DMS153 treated with DMSO at 0.1 percent for 48 hours (cell line): ENCODE measurements at regions not wholly inside any gene's neighbourhood (a gene's known extent, or its start where the extent isn't known, plus 50 kb on each side); places are given as distances from the start of the nearest gene placed in this dataset.
"Not testable (repeated sequence)": the region's sequence is repeated elsewhere in the genome, so short reads cannot be mapped to it uniquely, and the experiment has no call there.

ENCODE experiments used
- DNase-seq: peaks from one replicate; lab custom pipeline; 2025; ENCODE audit not compliant: unreplicated experiment; lab: John Stamatoyannopoulos, UW

DNA sequence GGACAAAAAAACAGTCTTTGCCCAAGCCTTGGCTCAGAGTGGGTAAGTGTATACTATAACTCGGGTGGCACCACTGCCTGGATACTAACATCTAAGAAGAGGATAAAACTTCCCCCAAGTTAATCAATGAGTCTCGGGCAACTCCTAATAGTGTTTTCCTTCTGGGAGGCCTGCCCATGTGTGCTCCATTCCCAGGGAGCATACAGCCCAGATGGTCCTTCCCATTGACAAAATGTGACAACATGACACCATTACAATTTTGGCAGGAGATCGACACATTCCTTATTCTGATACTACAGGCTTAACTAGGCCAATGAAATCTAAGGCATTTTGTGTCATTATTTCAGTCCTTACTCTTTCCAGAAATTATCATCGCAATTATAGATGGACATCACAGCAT lies 52.7 kb upstream of the CRIM1 start:
- DNase-seq = no peak

DNA sequence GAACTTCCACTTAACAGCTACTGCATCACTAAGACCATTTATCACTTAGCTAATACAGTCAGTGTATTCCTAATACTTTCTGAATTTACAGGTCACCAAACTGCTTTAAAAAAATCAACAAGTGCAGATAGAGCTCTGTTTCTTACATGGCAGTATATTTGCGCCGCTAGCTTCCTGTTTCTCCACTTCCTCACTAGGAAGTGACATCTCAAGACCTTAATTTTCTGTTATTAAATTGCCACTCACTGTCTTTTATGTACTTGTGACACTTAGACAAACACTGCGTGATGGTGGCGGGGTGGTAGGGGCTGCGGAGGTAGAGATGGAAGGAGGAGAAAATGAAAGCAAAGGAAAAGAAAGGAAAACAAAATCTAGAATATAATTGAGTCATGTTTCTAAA lies 53.7 kb upstream of the CRIM1 start:
- no peak for DNase-seq

DNA sequence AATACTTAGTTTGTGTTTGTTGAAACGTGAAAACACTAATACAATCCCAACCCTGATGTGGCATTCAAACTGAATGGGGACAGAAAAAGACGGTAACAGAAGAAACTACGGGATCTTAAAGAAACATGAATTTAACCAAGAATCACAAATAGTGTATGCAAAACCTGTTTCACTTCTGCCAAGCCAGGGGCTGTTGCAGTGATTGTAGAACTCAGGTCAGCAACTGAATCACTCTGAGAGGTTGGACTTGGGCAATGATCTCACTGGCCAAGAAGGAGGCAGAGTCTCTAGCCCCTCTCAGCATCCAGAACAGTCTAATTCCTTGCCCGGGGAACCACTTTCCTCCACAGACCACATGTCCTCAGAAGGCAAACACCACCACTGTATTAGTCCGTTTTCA lies 54.9 kb upstream of the CRIM1 start:
- no peak for DNase-seq

DNA sequence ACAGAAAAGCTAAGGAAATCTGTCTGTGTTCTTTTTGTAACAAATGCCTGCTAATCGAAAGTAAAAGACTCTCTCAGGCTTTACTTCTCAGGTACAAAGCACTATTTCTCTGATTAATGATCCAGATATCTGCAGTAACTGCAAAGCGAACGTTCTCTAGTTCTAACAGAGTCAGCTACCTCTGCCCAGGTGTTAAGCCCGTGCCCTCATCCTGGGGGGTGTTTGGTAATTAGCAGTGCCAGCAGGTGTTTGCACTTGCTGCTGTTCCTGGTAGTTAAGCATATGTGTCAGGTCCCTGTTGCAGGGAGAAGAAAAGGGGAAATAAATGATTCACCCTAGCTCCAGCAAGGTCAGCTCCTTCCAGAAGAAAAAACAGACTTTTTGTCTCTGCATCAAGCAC lies 58.8 kb upstream of the CRIM1 start:
- no peak for DNase-seq

DNA sequence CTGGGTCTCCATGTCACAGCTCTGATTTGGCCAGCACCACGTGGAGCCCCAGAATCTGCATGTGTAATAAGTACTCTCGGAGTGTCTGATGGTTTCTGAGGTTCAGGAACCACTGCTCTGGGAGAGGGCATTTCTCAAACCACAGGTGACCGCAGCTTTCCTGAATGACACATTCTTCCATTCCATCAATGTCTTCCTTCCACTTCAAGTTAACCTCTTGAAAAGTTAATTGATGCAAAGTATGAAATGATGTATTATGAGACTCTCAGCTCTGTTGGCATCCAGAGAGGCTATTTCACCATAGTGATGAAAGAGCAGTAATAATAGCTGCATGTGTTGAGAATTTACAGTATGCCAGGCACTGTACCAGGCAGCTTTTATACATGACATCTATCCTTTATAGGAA lies 61.3 kb upstream of the CRIM1 start:
- DNase-seq = no peak

DNA sequence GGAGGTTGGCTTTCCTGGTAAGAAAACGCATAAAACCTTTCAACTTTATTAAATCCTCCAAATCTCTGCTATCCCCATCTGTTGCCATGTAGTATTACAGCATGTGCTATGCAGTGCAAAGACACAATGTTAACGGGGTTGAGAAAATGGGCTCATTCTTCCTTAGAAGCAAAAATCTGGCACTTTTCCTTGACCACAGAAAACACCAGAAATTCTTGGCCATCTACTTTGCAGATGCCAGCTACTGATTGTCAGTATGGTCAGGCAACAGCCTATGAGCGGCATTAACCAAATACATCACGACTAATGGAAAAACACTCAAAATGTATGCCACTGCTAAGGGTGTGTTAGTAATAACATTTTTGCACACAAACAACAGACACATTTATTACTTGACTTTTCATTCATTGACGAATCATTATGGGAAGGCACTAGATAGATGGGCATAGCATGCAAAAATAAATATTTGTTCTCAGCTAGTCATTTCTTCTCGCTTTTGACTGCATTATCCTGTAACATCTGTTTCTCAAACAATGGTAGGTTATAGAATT lies 65.2 kb upstream of the CRIM1 start:
- no peak for DNase-seq

DNA sequence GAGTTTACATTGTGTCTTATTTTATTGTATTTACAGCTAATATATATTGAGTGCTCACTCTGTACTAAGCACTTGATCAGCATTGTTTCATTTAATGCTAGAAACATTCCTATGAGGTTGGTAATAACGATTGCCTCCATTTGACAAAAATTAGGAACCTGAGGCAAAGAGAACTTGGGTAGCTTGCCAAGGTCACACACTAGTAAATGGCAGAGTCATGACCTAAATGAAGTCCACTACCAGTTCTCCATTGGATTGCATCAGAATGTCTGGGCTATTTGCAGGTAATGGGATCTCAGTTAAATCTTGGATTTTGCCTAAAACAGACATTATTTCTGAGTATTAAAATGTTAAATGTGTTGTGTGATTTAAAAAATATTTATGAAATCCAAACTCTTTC lies 65.8 kb upstream of the CRIM1 start:
- DNase-seq = no peak

DNA sequence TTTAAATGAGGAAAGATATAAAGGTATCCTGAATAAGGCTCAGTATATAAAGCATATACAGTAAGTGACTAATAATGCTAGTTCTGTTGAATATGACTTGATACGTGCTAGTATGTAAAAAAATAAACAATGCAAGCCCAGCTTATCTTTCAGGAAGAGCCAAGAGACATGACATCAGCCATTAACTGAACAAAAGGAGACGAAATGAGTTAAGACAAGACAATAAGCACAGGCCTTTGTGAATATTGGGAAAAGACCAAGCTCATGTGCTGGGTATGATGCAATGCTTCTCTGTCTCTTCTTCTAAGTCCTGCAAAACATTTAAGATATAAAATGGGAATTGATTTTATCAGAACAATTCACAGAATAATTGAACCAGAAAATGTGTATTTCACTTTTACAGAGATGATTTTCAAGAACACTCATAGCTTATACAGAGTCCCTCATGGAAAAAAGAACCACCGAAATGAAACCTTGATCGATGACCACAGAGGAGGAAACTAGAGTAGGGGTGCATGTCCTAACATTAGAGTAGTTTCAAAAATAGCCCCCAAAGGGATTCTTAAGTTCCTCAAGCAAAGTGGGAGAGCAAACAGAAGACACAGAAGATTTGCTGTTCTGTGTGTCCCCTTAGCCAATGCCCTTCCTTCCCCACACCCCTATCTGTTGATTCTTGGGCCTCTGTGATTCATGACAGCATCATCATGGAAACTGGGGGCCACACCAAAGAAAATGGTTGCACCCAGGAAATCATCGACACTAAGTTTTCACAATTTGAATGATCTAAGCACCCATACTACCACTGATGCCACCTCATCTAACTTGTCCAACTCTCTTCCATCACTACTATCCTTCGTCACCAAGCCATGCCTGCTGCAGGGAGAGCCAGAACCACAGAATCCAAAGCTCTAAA lies 68.0 kb upstream of the CRIM1 start:
- no peak for DNase-seq

DNA sequence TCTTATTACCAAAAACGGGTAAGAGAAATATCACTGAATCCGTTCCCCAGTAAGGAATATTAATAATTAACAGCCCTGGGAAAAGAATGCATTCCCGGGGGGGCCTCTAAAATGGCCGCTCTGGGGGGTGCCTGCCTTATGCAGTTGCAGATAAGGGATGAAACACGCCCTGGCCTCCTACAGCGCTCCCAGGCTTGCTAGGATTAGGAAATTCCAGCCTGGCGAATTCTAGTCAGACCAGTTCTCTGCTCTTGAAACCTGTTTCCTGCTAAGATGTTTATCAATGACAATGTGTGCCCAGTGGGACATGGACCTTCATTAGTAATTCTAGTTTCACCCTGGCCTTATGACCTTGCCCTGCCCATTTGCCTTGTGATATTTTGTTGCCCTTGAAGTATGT lies 76.1 kb upstream of the CRIM1 start:
- DNase-seq = not testable (repeated sequence)

DNA sequence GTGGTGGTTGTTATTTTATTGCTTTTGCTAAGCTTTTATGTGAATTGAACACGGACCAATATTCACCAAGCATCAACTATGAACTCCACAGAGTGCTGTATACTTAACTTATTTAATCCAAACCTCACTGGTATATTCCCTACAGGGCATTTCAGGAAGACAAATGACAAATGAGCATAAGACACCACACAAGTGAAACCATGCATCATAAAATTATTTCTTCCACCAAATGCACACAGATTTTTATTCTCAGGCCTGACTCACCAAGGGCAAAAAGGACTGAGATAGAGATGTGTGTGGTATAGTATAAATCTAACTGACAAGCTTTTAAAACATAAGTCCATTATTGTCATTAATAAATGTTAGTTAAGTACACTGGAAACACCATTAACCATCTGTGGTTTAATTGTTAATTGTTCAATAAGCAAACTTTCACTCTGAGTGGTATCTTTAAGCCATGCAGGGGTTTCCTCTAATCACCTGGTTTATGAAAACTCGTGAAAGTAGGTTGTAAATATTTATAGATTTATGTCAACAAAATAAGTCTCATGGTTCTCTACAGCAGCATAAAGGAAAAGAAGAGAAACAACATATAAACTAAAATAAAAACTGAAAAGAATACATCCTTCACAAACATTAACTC lies 77.6 kb upstream of the CRIM1 start:
- DNase-seq = no peak

DNA sequence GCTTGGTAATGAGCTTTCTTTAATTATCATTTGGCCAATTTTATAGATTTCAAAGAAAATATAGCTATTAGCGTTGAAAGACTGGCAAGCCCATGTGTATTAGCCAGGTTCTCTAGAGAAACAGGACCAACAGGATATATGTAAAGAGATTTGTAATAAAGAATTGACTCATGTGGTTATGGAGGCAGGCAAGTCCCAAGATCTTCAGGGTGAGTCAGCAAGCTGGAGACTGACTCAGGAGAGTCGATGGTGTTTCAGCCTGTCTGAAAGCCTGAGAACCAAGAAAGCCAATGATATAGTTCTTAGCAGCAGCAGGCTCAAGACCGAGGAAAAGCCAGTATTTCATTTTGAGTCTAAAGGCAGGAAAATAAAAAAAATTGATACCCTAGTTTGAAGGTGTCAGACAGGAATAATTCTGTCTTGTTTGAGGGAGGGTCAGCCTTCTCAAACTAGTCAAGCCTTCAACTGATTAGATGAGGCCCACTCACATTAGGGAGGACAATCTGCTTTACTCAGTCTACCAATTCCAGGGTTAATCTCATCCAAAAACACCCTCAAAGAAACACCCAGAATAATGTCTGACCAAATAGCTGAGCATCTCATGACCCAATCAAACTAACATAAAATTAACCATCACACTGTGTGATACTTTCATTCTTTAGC lies 78.3 kb upstream of the CRIM1 start:
- no peak for DNase-seq

DNA sequence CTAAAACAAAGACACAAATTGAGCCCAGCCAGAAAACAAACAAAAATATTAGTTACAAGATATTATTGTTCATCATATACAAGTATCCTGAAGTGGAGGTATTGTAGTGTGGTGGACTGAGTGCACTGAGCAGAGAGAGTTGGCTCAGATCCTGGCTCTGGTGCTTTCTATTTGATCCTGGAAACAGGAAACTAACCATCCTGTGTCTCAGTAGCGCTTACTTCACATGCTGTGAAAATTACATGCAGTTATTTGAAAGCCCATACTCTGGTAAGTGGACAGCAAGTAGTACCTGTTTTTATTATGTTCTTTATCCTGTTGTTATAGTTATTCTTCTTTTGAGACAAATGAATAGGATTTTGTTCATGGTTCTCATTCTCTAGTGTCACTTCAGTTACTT lies 84.3 kb upstream of the CRIM1 start:
- no peak for DNase-seq

DNA sequence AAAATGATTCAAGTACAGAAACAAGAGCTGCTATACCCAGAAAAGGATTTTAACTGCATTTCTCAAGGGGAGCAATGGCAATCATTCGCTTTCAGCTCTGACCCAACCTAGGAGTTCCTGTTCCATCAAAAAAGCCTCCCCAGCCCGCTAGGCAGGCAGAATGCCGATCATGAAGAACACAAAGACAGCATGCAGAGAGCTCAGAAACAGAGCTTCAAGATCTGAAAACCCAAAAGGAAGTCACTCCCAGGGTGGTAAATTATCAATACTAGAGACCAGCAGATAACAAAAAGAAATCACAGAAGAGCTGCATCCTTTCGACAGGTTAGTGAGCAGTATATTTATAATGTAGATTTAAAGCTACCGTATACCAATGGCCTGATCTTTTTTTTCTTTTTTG lies 84.8 kb upstream of the CRIM1 start:
- DNase-seq = no peak

DNA sequence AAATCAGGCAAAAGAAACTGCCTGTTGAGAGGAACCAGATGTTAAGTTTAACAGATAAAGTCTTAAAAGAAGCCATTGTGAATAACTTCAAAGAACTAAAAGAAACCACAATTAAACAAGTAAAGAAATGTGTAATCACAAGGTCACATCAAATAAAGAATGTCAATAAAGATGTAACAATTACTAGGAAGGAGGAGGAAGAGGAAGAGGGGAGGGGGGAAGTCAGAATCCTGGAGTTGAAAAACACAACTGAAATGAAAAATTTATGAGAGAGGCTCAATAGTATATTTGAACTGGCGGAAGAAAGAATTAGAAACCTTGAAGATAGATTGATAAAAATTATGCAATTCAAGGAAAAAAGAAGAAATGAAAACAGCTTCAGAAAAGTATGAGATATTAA lies 88.4 kb upstream of the CRIM1 start:
- no peak for DNase-seq

DNA sequence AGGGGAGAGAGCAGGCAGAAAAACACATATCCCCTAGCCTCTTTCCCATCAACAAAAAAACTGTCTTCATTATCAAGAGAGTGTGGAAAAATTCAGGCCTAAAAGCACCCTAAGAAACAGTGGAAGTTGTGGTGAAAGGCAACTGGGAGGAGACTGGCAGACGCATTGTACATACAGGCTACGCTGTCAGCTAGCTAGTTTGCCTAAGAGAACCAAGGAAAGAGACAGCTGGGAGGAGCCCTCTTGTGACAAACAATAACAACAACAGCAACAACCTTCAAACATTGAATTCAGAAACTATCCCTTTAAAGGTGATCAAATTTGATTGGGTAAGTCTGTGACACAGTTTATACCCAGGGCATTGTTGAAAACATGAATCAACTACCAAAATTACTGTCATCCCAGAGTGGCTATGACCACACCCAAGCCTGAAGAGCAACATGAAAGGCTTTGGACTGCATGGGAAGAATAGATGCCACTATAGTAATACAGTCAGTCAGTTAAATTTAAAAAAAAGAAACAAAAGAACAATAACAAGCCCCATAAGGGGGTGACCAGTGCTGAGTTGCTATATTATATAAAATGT lies 88.9 kb upstream of the CRIM1 start:
- no peak for DNase-seq

DNA sequence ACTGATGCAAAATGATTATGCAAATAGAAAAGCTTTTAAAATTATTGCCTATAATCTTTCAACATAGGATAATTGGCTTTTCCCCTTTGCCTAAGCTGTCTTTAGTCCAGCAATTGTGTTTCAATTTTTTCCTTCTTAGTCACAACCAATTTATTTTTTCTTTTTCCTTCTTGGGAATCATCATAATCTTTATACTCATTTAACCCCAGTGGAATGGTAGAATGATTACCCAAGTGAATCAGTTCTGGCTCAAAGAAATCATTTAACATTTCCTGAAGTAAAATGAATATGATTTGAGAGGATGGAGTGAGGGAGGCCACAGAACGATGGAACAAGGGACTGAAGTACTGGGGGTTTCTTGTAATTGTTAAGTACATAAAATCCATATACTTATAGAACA lies 93.0 kb upstream of the CRIM1 start:
- no peak for DNase-seq

DNA sequence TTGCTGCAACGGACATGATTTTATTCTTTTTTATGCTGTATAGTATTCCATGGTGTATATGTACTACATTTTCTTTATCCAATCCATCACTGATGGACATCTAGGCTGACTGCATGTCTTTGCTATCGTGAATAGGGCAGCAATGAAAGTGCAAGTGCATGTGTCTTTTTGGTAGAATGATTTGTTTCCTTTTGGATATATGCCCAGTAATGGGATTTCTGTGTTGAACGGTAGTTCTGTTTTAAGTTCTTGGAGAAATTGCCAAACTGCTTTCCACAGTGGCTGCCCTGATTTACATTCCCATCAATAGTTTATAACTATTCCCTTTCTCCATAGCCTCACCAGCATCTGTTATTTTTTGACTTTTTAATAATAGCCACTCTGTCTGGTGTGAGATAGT lies 99.7 kb upstream of the CRIM1 start:
- DNase-seq = no peak

DNA sequence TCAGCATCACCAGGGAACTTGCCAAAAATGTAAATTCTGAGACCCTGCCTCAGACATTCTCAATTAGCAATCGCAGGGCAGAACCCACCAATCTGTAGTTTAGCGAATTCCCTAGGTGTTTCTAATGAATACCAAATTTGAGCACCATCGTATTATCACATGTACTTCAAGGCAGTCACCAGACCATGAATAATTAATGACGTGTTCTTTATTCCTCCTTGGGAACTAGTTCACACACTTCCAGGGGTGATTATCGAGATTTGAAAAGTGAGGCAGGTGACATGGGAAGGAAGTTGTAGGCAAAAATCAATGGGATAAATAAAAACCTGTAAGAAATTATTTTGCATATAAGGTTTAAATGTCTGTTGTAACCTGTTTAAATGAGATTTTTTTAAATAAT lies 102.5 kb upstream of the CRIM1 start:
- no peak for DNase-seq

DNA sequence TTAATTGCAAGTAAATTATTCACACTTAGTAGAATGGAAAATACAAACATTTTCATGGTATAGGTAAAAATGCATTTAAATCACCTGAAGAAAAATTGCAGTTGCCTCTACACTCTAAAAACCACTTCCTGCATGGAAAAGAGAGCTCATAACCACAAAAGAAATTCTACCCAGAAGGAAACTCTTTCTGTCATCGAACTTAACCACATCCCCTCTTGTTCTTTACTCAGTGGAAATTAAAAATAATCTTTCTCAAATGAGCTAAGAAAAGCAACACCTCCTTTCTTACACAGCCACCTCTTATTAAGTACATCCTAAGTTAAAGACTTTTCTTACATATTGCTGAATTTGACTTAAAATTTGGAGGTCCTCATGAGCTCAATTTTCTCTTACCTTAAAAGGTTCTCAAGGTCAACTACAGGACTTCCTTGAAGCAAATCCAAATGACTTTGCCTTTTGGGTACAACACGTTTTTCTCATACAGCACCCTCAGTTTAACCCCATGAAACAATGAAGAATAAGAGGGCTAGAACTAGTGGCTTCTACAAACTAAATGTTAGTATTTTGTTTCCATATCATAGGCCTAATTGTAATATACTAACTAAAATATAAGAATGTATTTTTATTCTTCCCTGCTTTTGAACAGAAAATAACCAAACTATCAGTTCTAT lies 109.1 kb upstream of the CRIM1 start:
- DNase-seq = no peak

DNA sequence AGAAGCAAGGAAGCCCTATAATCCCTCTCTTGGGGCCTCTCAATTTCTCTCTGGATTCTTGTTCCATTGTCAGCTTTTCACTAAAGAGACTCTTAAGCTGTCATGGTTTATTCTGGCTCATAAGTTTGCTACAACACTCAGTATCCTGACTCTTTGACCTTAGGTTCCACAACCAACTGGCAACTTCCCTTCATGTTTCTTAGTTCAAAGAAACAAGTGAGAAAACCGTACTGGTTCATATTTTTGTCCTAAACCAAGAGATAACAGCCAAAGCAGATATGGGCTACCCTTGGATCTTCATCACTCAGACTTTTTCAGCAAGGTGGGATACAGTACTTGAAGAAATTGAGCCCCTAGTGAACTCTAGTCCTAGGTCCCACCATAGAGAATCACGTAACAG lies 109.9 kb upstream of the CRIM1 start:
- DNase-seq = no peak

DNA sequence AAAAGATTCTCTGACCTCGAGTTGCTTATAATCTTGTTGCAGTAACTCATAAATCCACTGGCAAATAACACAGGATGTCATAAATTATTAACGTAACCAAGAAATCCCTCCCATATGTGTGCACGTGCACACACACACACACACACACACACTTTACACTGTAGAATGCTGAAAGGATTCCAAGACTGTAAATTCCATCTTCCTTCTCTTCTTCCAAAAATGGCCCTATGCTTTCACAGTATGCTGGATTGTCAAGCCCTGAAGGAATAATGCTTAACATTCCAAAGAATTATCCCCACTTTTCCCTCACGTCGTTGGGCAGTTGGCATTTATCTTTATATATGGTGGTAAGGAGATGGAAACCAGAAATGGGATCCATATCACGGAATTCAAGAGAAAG lies 117.5 kb upstream of the CRIM1 start:
- no peak for DNase-seq
